ENCODE measurements at regions not wholly inside any gene's neighbourhood (a gene's known extent, or its start where the extent isn't known, plus 50 kb on each side); places are given as distances from the start of the nearest gene placed in this dataset.
A peak's percentile ranks its signal among the peaks of the same experiment; 100 is the strongest.

- Histone ChIP-seq H3K9me3 (ENCODE audit: control insufficient read depth, insufficient read depth, low read length) (no peaks in the 10 kb centered on the region), H3K9ac (ENCODE audit: low read depth, low read length) (no peak overlapping the region), H3K36me3 (ENCODE audit: control insufficient read depth, insufficient read depth, low read length) (no peaks in the 10 kb centered on the region), H3K4me1 (ENCODE audit: control insufficient read depth, insufficient read depth, low read length) (no peaks in the 10 kb centered on the region), H3K27me3 (ENCODE audit: control insufficient read depth, insufficient read depth, low read length) (no peaks in the 10 kb centered on the region), H3K4me3 (ENCODE audit: low read depth, low read length) (no peak overlapping the region)
Measured at GRCh38 chr7:148950806-148951205, 66.7 kb upstream of the EZH2 start.

- H3K4me3 ChIP-seq (ENCODE audit: low read depth, low read length), result no peak overlapping the region
- H3K9me3 ChIP-seq (ENCODE audit: control insufficient read depth, insufficient read depth, low read length), result no peaks in the 10 kb centered on the region
- no peak overlapping the region for H3K9ac ChIP-seq (ENCODE audit: low read depth, low read length)
- H3K4me1 ChIP-seq (ENCODE audit: control insufficient read depth, insufficient read depth, low read length), result no peaks in the 10 kb centered on the region
- H3K27me3 ChIP-seq (ENCODE audit: control insufficient read depth, insufficient read depth, low read length), result no peaks in the 10 kb centered on the region
- no peaks in the 10 kb centered on the region for H3K36me3 ChIP-seq (ENCODE audit: control insufficient read depth, insufficient read depth, low read length)
Measured at GRCh38 chr7:148944935-148945934, 61.1 kb upstream of the EZH2 start.

GRCh38 chr7:148941598-148942275, 57.6 kb upstream of the EZH2 start:
- Histone ChIP-seq H3K36me3 (ENCODE audit: control insufficient read depth, insufficient read depth, low read length) (no peaks in the 10 kb centered on the region), H3K9me3 (ENCODE audit: control insufficient read depth, insufficient read depth, low read length) (no peaks in the 10 kb centered on the region), H3K4me1 (ENCODE audit: control insufficient read depth, insufficient read depth, low read length) (no peaks in the 10 kb centered on the region), H3K9ac (ENCODE audit: low read depth, low read length) (no peak overlapping the region), H3K4me3 (ENCODE audit: low read depth, low read length) (peak overlapping the region; percentile 83), H3K27me3 (ENCODE audit: control insufficient read depth, insufficient read depth, low read length) (no peaks in the 10 kb centered on the region)

- Histone ChIP-seq H3K4me1 (ENCODE audit: control insufficient read depth, insufficient read depth, low read length) (no peaks in the 10 kb centered on the region), H3K27me3 (ENCODE audit: control insufficient read depth, insufficient read depth, low read length) (no peaks in the 10 kb centered on the region), H3K9me3 (ENCODE audit: control insufficient read depth, insufficient read depth, low read length) (no peaks in the 10 kb centered on the region), H3K36me3 (ENCODE audit: control insufficient read depth, insufficient read depth, low read length) (no peaks in the 10 kb centered on the region), H3K4me3 (ENCODE audit: low read depth, low read length) (peak overlapping the region; percentile 83), H3K9ac (ENCODE audit: low read depth, low read length) (peak overlapping the region; percentile 66)
Measured at GRCh38 chr7:148940702-148941597, 56.9 kb upstream of the EZH2 start.

GRCh38 chr7:148939128-148939755, 55.2 kb upstream of the EZH2 start:
- no peaks in the 10 kb centered on the region for H3K4me1 ChIP-seq (ENCODE audit: control insufficient read depth, insufficient read depth, low read length)
- no peaks in the 10 kb centered on the region for H3K9me3 ChIP-seq (ENCODE audit: control insufficient read depth, insufficient read depth, low read length)
- no peaks in the 10 kb centered on the region for H3K36me3 ChIP-seq (ENCODE audit: control insufficient read depth, insufficient read depth, low read length)
- no peak overlapping the region for H3K4me3 ChIP-seq (ENCODE audit: low read depth, low read length)
- no peaks in the 10 kb centered on the region for H3K27me3 ChIP-seq (ENCODE audit: control insufficient read depth, insufficient read depth, low read length)
- no peak overlapping the region for H3K9ac ChIP-seq (ENCODE audit: low read depth, low read length)

GRCh38 chr7:148935451-148935850, 51.4 kb upstream of the EZH2 start:
- H3K9me3 ChIP-seq (ENCODE audit: control insufficient read depth, insufficient read depth, low read length), result no peaks in the 10 kb centered on the region
- no peaks in the 10 kb centered on the region for H3K4me1 ChIP-seq (ENCODE audit: control insufficient read depth, insufficient read depth, low read length)
- H3K4me3 ChIP-seq (ENCODE audit: low read depth, low read length), result no peak overlapping the region
- H3K9ac ChIP-seq (ENCODE audit: low read depth, low read length), result no peak overlapping the region
- H3K36me3 ChIP-seq (ENCODE audit: control insufficient read depth, insufficient read depth, low read length), result no peaks in the 10 kb centered on the region
- no peaks in the 10 kb centered on the region for H3K27me3 ChIP-seq (ENCODE audit: control insufficient read depth, insufficient read depth, low read length)
